Testis (tissue), 2 donors: ENCODE measurements at regions not wholly inside any gene's neighbourhood (a gene's known extent, or its start where the extent isn't known, plus 50 kb on each side); places are given as distances from the start of the nearest gene placed in this dataset.

ENCODE experiments used
- DNase-seq: peaks from one replicate; pipeline ENCODE4 v3.0.0-alpha.2; 2019
- H3K27ac ChIP-seq, 2 donors: fragments of 200-600 bp; sonication (generic); one replicate each; pipeline ENCODE4 v1.5.1; 2019
- H3K27me3 ChIP-seq: fragments of 200-600 bp; sonication (generic); one replicate; pipeline ENCODE4 v1.5.1; 2019
- H3K36me3 ChIP-seq: fragments of 200-600 bp; sonication (generic); one replicate; pipeline ENCODE4 v1.5.1; 2017; ENCODE audit warnings: low read depth; ENCODE audit errors: missing control alignments
- H3K4me1 ChIP-seq: fragments of 200-600 bp; sonication (generic); one replicate; pipeline ENCODE4 v1.5.1; 2019
- H3K4me3 ChIP-seq, 2 donors: fragments of 200-600 bp; sonication (generic); one replicate each; pipeline ENCODE4 v1.5.1; 2017 to 2019
- H3K9me3 ChIP-seq: fragments of 200-600 bp; sonication (generic); one replicate; pipeline ENCODE4 v1.5.1; 2017
- CTCF ChIP-seq, 3 experiments: fragments of 450-650 bp in 2 of 3; fragments of 200-600 bp in 1 of 3; sonication (generic) in 1 of 3; IDR thresholded peaks; one replicate each; pipeline ENCODE4 v1.5.1; 2016 to 2019; ENCODE audit warnings: antibody characterized with exemption in 3 of 3, mild to moderate bottlenecking in 2 of 3, moderate library complexity in 1 of 3
- POLR2A ChIP-seq: fragments of 450-650 bp; IDR thresholded peaks from one replicate; pipeline ENCODE4 v1.6.1; 2017; ENCODE audit warnings: antibody characterized with exemption, mild to moderate bottlenecking, moderate library complexity
- WGBS, 2 donors: methylation state at CpG; one replicate each; pipeline ENCODE4 v1.1.5; 2018; 5-methylcytosine and 5-hydroxymethylcytosine counted together
- intact Hi-C: fragments of 100-400 bp; cut with DNase I; formaldehyde crosslinking; loops from one replicate; pipeline ENCODE4 v1.15.1; 2023; ENCODE audit warnings: low total_unique reads

- no peak for TF ChIP-seq CTCF (IDR thresholded peaks at IDR 0.05)
- TF ChIP-seq POLR2A = no peak
- 90 to 92% methylated on average over 4 of the region's 4 CpGs for WGBS, 2 donors
Measured at GRCh38 chr10:8766899-8767298, 712.4 kb downstream of the GATA3 start.

GRCh38 chr10:8767591-8767990 lies 713.1 kb downstream of the GATA3 start:
- intact Hi-C loops = no loop called here
- DNase-seq = no peak
- no peak overlapping the region for H3K4me3 ChIP-seq
- no peaks in the 10 kb centered on the region for H3K36me3 ChIP-seq
- no peaks in the 10 kb centered on the region for H3K4me1 ChIP-seq
- WGBS, 2 donors = 73 to 83% methylated on average over 5 of the region's 5 CpGs
- TF ChIP-seq POLR2A (no peak), CTCF (IDR thresholded peaks at IDR 0.05) (no peak)
- no peaks in the 10 kb centered on the region for H3K27me3 ChIP-seq
- no peak overlapping the region for H3K27ac ChIP-seq
- H3K9me3 ChIP-seq = no peaks in the 10 kb centered on the region

More at GRCh38 chr10:8766899-8767298, 712.4 kb downstream of the GATA3 start:
- intact Hi-C loops = no loop called here
- H3K27ac ChIP-seq = no peak overlapping the region
- H3K27me3 ChIP-seq = no peaks in the 10 kb centered on the region
- H3K4me3 ChIP-seq = no peak overlapping the region
- H3K36me3 ChIP-seq = no peaks in the 10 kb centered on the region
- H3K4me1 ChIP-seq = no peaks in the 10 kb centered on the region
- no peaks in the 10 kb centered on the region for H3K9me3 ChIP-seq
- no peak for DNase-seq

GRCh38 chr10:8768341-8768740 lies 713.9 kb downstream of the GATA3 start:
- no peaks in the 10 kb centered on the region for H3K27me3 ChIP-seq
- intact Hi-C loops = no loop called here
- no peaks in the 10 kb centered on the region for H3K9me3 ChIP-seq
- DNase-seq = no peak
- H3K4me3 ChIP-seq = no peak overlapping the region
- H3K27ac ChIP-seq = no peak overlapping the region
- H3K4me1 ChIP-seq = no peaks in the 10 kb centered on the region
- no peak for TF ChIP-seq CTCF (IDR thresholded peaks at IDR 0.05)
- no peak for TF ChIP-seq POLR2A
- H3K36me3 ChIP-seq = no peaks in the 10 kb centered on the region

- no peak overlapping the region for H3K27ac ChIP-seq
Measured at GRCh38 chr10:8768852-8769251, 714.4 kb downstream of the GATA3 start.

More at GRCh38 chr10:8768852-8769251, 714.4 kb downstream of the GATA3 start:
- Histone ChIP-seq H3K4me1 (no peaks in the 10 kb centered on the region), H3K27me3 (no peaks in the 10 kb centered on the region), H3K4me3 (no peak overlapping the region), H3K36me3 (no peaks in the 10 kb centered on the region), H3K9me3 (no peaks in the 10 kb centered on the region)
- no peak for DNase-seq
- TF ChIP-seq CTCF (IDR thresholded peaks at IDR 0.05) (no peak), POLR2A (no peak)
- intact Hi-C loops = no loop called here
- WGBS, 2 donors = 57 to 63% methylated on average over 3 of the region's 3 CpGs
